SK-N-SH treated with all-trans-retinoic acid at 6 μM for 48 hours (cell line): ENCODE measurements at regions not wholly inside any gene's neighbourhood (a gene's known extent, or its start where the extent isn't known, plus 50 kb on each side); places are given as distances from the start of the nearest gene placed in this dataset.

Experiments used
- ATAC-seq: fragments of 200-7000 bp; cut with Tn5 transposase; 3 replicates; pipeline ENCODE4 v1.9.1; 2020; ENCODE audit warnings: mild to moderate bottlenecking, moderate library complexity
- ARNTL ChIP-seq: fragments of 450-650 bp; formaldehyde crosslinking; IDR thresholded peaks from 2 replicates; pipeline ENCODE4 v1.5.0; 2020; ENCODE audit warnings: low read depth, mild to moderate bottlenecking, moderate library complexity, borderline replicate concordance
- BACH2 ChIP-seq: fragments of 250-450 bp; sonication (Bioruptor Pico); IDR thresholded peaks from 2 replicates; pipeline ENCODE4 v1.9.0; 2021; ENCODE audit warnings: mild to moderate bottlenecking, borderline replicate concordance
- CSDC2 ChIP-seq: fragments of 250-450 bp; sonication (Bioruptor Pico); IDR thresholded peaks from 2 replicates; pipeline ENCODE4 v1.5.0; 2020; ENCODE audit warnings: mild to moderate bottlenecking, moderate library complexity
- CSRNP3 ChIP-seq: fragments of 250-450 bp; sonication (Bioruptor Pico); IDR thresholded peaks from 2 replicates; pipeline ENCODE4 v1.5.1; 2021; ENCODE audit warnings: mild to moderate bottlenecking, moderate library complexity
- GLIS3 ChIP-seq: fragments of 250-450 bp; sonication (Bioruptor Pico); IDR thresholded peaks from 2 replicates; pipeline ENCODE4 v1.5.0; 2020; ENCODE audit warnings: mild to moderate bottlenecking, moderate library complexity
- ISL1 ChIP-seq: fragments of 250-450 bp; sonication (Bioruptor Pico); IDR thresholded peaks from 2 replicates; pipeline ENCODE4 v2.1.2; 2022; ENCODE audit warnings: mild to moderate bottlenecking, moderate library complexity
- OSR1 ChIP-seq: fragments of 250-450 bp; sonication (Bioruptor Pico); IDR thresholded peaks from 2 replicates; pipeline ENCODE4 v1.8.0; 2022; ENCODE audit warnings: moderate library complexity, mild to moderate bottlenecking, inconsistent platforms
- PATZ1 ChIP-seq: fragments of 250-450 bp; sonication (Bioruptor Pico); IDR thresholded peaks from 2 replicates; pipeline ENCODE4 v1.8.0; 2020; ENCODE audit warnings: mild to moderate bottlenecking, moderate library complexity, borderline replicate concordance
- PPARA ChIP-seq: fragments of 250-450 bp; sonication (Bioruptor Pico); IDR thresholded peaks from 2 replicates; pipeline ENCODE4 v1.5.0; 2020; ENCODE audit warnings: mild to moderate bottlenecking, borderline replicate concordance
- RARB ChIP-seq: fragments of 250-450 bp; sonication (Bioruptor Pico); IDR thresholded peaks from 2 replicates; pipeline ENCODE4 v1.8.0; 2021; ENCODE audit warnings: mild to moderate bottlenecking, moderate library complexity
- SNAI2 ChIP-seq: fragments of 250-450 bp; sonication (Bioruptor Pico); IDR thresholded peaks from 2 replicates; pipeline ENCODE4 v1.5.0; 2020; ENCODE audit warnings: mild to moderate bottlenecking, moderate library complexity
- TOX ChIP-seq: fragments of 250-450 bp; sonication (Bioruptor Pico); IDR thresholded peaks from 2 replicates; pipeline ENCODE4 v1.8.0; 2021; ENCODE audit warnings: mild to moderate bottlenecking, moderate library complexity, borderline replicate concordance
- TSHZ2 ChIP-seq: fragments of 250-450 bp; sonication (Bioruptor Pico); IDR thresholded peaks from 2 replicates; pipeline ENCODE4 v1.5.0; 2020; ENCODE audit warnings: mild to moderate bottlenecking, moderate library complexity
- ZC3H10 ChIP-seq: fragments of 250-450 bp; sonication (Bioruptor Pico); IDR thresholded peaks from 2 replicates; pipeline ENCODE4 v1.5.1; 2021; ENCODE audit warnings: mild to moderate bottlenecking, moderate library complexity
- ZFP3 ChIP-seq: fragments of 250-450 bp; sonication (Bioruptor Pico); IDR thresholded peaks from 2 replicates; pipeline ENCODE4 v1.5.0; 2020; ENCODE audit warnings: mild to moderate bottlenecking, moderate library complexity
- ZNF565 ChIP-seq: fragments of 450-650 bp; formaldehyde crosslinking; conservative IDR thresholded peaks from 2 replicates; pipeline ENCODE4 v1.5.0; 2020; ENCODE audit warnings: low read depth, mild to moderate bottlenecking, moderate library complexity
- ZNF70 ChIP-seq: fragments of 450-650 bp; formaldehyde crosslinking; IDR thresholded peaks from 2 replicates; pipeline ENCODE4 v1.5.0; 2020; ENCODE audit warnings: mild to moderate bottlenecking, moderate library complexity
- ZNF8 ChIP-seq: fragments of 450-650 bp; formaldehyde crosslinking; IDR thresholded peaks from 2 replicates; pipeline ENCODE4 v1.5.0; 2020; ENCODE audit warnings: mild to moderate bottlenecking, moderate library complexity
- TF ChIP-seq, protein P1 (sequence below): fragments of 250-450 bp; sonication (Bioruptor Pico); IDR thresholded peaks from 2 replicates; pipeline ENCODE4 v1.5.1; 2020; ENCODE audit warnings: low read depth, mild to moderate bottlenecking, moderate library complexity
- TF ChIP-seq, protein P2 (sequence below): fragments of 250-450 bp; sonication (Bioruptor Pico); IDR thresholded peaks from 2 replicates; pipeline ENCODE4 v1.8.0; 2021; ENCODE audit warnings: low read depth, mild to moderate bottlenecking, moderate library complexity, borderline replicate concordance

- ATAC-seq: no peak
- TF ChIP-seq ARNTL (CRISPR knock-in tag): no peak
- no peak for TF ChIP-seq ZNF70 (CRISPR knock-in tag)
- no peak for TF ChIP-seq GLIS3
- no peak for TF ChIP-seq CSRNP3 (CRISPR knock-in tag)
- TF ChIP-seq BACH2 (CRISPR knock-in tag): no peak
- no peak for TF ChIP-seq PATZ1 (CRISPR knock-in tag)
- no peak for TF ChIP-seq ZNF565 (CRISPR knock-in tag)
- TF ChIP-seq ZNF8 (CRISPR knock-in tag): no peak
- no peak for TF ChIP-seq PPARA (CRISPR knock-in tag)
- no peak for TF ChIP-seq CSDC2
- no peak for TF ChIP-seq SNAI2 (CRISPR knock-in tag)
- TF ChIP-seq RARB (CRISPR knock-in tag): no peak
- TF ChIP-seq ISL1 (CRISPR knock-in tag): no peak
- no peak for TF ChIP-seq OSR1 (CRISPR knock-in tag)
- TF ChIP-seq, protein P1, sequence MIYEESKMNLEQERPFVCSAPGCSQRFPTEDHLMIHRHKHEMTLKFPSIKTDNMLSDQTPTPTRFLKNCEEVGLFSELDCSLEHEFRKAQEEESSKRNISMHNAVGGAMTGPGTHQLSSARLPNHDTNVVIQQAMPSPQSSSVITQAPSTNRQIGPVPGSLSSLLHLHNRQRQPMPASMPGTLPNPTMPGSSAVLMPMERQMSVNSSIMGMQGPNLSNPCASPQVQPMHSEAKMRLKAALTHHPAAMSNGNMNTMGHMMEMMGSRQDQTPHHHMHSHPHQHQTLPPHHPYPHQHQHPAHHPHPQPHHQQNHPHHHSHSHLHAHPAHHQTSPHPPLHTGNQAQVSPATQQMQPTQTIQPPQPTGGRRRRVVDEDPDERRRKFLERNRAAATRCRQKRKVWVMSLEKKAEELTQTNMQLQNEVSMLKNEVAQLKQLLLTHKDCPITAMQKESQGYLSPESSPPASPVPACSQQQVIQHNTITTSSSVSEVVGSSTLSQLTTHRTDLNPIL (CRISPR knock-in tag): no peak
Observed at GRCh38 chr18:10289251-10289650, 165.2 kb upstream of the APCDD1 start.

GRCh38 chr18:10289951-10290637 lies 164.3 kb upstream of the APCDD1 start:
- TF ChIP-seq ZNF70 (CRISPR knock-in tag) (no peak), SNAI2 (CRISPR knock-in tag) (no peak), ZNF565 (CRISPR knock-in tag) (no peak), PATZ1 (CRISPR knock-in tag) (no peak), CSRNP3 (CRISPR knock-in tag) (no peak), CSDC2 (no peak), ZC3H10 (CRISPR knock-in tag) (no peak)
- TF ChIP-seq, protein P2, sequence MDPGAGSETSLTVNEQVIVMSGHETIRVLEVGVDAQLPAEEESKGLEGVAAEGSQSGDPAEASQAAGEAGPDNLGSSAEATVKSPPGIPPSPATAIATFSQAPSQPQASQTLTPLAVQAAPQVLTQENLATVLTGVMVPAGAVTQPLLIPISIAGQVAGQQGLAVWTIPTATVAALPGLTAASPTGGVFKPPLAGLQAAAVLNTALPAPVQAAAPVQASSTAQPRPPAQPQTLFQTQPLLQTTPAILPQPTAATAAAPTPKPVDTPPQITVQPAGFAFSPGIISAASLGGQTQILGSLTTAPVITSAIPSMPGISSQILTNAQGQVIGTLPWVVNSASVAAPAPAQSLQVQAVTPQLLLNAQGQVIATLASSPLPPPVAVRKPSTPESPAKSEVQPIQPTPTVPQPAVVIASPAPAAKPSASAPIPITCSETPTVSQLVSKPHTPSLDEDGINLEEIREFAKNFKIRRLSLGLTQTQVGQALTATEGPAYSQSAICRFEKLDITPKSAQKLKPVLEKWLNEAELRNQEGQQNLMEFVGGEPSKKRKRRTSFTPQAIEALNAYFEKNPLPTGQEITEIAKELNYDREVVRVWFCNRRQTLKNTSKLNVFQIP (CRISPR knock-in tag): no peak
- TF ChIP-seq, all 23 proteins: peak for 0
- ATAC-seq: no peak

- no peak for ATAC-seq
- TF ChIP-seq CSDC2 (no peak), BACH2 (CRISPR knock-in tag) (no peak), TOX (CRISPR knock-in tag) (no peak), ZFP3 (CRISPR knock-in tag) (no peak), ARNTL (CRISPR knock-in tag) (no peak), PPARA (CRISPR knock-in tag) (no peak), OSR1 (CRISPR knock-in tag) (no peak), TSHZ2 (CRISPR knock-in tag) (no peak)
- TF ChIP-seq, protein P2 (CRISPR knock-in tag): no peak
Observed at GRCh38 chr18:10290638-10291235, 163.7 kb upstream of the APCDD1 start.
